Choroid plexus epithelial cell (primary cell): ENCODE measurements at regions not wholly inside any gene's neighbourhood (a gene's known extent, or its start where the extent isn't known, plus 50 kb on each side); places are given as distances from the start of the nearest gene placed in this dataset.

Experiments used
- DNase-seq: peaks from one replicate; pipeline ENCODE4 v3.0.0-alpha.2; 2010; ENCODE audit warnings: low read depth
- H3K4me3 ChIP-seq: 2 replicates; pipeline ENCODE4 v1.5.1; 2011; ENCODE audit warnings: low read depth, mild to moderate bottlenecking, control low read depth, low read length, moderate library complexity
- TF ChIP-seq, protein P1 (sequence below): conservative IDR thresholded peaks from 2 replicates; pipeline ENCODE4 v1.5.1; 2011; ENCODE audit warnings: low read depth, mild to moderate bottlenecking, control low read depth, inconsistent platforms, low read length, moderate library complexity

DNA sequence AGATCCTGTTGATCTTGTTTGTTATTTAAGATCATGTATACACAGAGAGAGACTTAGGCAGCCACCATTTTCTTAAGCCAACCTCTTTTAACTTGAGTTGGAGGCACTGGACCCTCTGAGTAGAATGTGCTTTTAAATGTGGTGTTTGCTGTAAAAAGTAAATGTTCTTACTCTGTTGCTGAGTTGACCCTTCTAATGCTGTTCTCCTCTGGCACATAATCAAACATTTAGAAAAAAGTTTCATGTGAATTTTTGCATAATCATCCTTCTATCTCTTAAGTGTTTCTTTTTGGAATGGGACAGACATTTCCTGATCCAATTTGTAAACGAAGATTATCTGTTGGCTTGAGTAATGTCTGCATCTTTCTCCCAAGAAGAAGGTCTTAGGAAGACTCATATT lies 255.1 kb upstream of the ETAA1 start:
- no peak overlapping the region for H3K4me3 ChIP-seq
- DNase-seq: no peak
- TF ChIP-seq, protein P1, sequence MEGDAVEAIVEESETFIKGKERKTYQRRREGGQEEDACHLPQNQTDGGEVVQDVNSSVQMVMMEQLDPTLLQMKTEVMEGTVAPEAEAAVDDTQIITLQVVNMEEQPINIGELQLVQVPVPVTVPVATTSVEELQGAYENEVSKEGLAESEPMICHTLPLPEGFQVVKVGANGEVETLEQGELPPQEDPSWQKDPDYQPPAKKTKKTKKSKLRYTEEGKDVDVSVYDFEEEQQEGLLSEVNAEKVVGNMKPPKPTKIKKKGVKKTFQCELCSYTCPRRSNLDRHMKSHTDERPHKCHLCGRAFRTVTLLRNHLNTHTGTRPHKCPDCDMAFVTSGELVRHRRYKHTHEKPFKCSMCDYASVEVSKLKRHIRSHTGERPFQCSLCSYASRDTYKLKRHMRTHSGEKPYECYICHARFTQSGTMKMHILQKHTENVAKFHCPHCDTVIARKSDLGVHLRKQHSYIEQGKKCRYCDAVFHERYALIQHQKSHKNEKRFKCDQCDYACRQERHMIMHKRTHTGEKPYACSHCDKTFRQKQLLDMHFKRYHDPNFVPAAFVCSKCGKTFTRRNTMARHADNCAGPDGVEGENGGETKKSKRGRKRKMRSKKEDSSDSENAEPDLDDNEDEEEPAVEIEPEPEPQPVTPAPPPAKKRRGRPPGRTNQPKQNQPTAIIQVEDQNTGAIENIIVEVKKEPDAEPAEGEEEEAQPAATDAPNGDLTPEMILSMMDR: no peak

- no peak overlapping the region for H3K4me3 ChIP-seq
- TF ChIP-seq, protein P1: no peak
- DNase-seq: no peak
Observed at GRCh38 chr2:67142741-67143140, 254.4 kb upstream of the ETAA1 start.

DNA sequence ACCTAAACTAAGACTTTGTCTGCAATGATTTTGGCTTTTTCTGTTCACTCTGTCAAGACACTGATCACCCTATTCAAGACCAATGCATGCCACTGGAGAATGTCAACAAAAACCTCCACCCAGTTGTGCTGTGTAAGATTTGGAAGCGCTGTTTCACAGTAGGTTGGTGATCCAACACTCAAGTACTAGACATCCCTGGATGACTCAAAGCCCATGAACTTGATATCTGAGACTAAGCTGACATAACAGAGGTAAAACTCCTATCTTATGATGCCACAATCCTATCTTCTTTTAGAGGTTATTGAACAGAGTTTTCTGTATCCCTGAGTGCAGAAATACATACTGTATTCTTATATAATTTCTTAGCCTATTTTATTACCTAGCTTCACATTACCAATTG lies 251.3 kb upstream of the ETAA1 start:
- peak; percentile 33 for DNase-seq
- TF ChIP-seq, protein P1: no peak
- H3K4me3 ChIP-seq: no peak overlapping the region

DNA sequence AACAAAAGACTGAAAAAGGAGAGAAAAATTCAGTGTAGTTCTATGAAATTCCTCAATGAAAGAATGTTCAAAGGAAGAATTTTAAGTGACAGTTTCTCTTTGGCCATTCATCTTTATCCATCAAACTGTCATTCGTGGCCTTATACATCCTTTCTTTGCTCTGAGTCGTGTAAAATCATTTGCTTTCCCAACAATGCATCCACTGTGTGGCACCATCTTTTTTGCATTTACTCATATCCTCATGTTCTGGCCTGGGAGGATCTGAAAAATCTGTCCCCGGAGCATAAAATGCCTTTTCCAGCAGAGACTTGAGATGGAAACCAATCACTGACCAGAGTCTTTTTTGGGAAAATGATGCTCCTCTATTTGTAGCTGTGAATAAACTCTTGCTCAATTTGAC lies 240.3 kb upstream of the ETAA1 start:
- TF ChIP-seq, protein P1: no peak

DNA sequence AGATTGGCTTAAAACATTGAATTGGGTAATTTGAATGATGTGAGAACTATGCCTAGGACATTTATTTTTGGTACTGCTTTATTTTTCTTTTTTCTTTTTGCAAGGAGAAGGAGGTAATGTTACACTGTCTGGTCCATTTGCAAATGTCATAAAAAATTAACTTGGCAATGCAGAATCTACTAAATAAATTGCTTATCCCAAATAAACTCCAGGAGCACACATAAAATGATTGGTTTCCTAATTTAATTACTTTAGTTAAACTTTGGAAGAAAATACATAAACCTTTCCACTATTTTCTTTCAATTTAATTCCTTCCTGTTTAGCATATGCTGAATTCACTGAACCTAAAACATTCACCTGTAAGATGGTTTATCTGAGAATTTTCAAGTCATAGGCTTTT lies 238.4 kb upstream of the ETAA1 start:
- no peak overlapping the region for H3K4me3 ChIP-seq
- no peak for DNase-seq
- TF ChIP-seq, protein P1: no peak

More for the DNA sequence above, 240.3 kb upstream of the ETAA1 start:
- DNase-seq: no peak
- H3K4me3 ChIP-seq: no peak overlapping the region

- TF ChIP-seq, protein P1: no peak
- peak; percentile 33 for DNase-seq
- H3K4me3 ChIP-seq: no peak overlapping the region
Observed at GRCh38 chr2:67159929-67160328, 237.2 kb upstream of the ETAA1 start.

DNA sequence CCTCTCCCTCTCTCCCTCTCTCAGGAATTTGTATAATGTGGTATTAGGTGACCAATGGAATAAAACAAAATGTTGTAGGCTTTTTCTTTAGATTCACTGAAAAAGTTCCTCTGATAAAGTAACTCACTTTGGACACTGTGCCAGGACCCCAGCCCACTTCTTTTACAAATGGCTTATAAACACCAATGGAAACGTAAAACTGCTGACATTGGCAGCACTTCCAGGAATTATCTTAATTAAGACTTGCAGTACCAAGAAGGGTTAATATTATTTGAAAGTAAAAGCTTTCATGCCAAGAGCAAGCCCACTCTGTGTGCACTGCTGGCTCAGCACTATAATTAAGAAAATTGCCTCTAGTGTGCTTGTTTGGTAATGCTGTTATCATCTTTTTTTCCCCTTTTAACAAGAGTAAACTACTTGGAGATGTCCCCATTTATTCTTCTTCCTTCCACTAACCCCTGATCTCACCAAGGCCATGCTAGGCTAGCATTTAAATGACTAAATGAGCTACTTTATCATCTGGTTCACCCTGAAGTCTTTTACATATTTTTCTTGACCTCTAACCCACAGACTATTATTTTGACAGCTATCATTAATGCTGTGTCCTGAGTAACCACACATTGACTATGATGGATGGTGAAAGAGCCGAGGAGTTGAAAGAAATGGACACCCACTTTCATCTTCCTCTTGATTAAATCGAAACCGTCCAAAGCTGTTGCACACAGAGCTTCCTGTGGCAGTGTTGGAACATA lies 232.2 kb upstream of the ETAA1 start:
- TF ChIP-seq, protein P1: no peak
- DNase-seq: no peak
- no peak overlapping the region for H3K4me3 ChIP-seq
